ENCODE measurements at regions not wholly inside any gene's neighbourhood (a gene's known extent, or its start where the extent isn't known, plus 50 kb on each side); places are given as distances from the start of the nearest gene placed in this dataset.

DNA sequence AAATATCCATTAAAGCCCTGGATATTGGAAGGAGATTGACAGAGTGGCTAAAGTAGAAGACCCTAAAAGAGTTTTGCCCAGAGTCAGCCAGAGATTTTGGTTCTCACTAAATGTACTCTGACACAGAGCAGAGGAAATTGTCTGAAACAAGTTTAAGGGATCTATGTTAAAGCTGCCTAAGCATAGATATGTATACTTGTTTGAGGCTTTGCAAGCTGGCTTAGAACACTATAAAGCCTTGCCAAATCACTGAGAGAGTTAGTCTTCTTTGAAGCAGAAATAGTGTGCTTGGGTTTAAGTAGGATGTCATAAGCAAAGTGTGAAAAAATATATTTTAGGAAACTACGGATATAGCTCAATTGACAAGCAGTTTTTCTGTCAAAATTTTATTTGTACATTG is 653.5 kb downstream of the FSCB start:
- TF ChIP-seq, protein P1, sequence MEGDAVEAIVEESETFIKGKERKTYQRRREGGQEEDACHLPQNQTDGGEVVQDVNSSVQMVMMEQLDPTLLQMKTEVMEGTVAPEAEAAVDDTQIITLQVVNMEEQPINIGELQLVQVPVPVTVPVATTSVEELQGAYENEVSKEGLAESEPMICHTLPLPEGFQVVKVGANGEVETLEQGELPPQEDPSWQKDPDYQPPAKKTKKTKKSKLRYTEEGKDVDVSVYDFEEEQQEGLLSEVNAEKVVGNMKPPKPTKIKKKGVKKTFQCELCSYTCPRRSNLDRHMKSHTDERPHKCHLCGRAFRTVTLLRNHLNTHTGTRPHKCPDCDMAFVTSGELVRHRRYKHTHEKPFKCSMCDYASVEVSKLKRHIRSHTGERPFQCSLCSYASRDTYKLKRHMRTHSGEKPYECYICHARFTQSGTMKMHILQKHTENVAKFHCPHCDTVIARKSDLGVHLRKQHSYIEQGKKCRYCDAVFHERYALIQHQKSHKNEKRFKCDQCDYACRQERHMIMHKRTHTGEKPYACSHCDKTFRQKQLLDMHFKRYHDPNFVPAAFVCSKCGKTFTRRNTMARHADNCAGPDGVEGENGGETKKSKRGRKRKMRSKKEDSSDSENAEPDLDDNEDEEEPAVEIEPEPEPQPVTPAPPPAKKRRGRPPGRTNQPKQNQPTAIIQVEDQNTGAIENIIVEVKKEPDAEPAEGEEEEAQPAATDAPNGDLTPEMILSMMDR (conservative IDR thresholded peaks at IDR 0.05; ENCODE audit: low read depth, low read length), result no peak
- TF ChIP-seq EZH2phosphoT487 (IDR thresholded peaks at IDR 0.05; ENCODE audit: borderline replicate concordance, low read length), result no peak

Measured in PC-3 (cell line).